Mesendoderm (in vitro differentiated cells): ENCODE measurements at regions not wholly inside any gene's neighbourhood (a gene's known extent, or its start where the extent isn't known, plus 50 kb on each side); places are given as distances from the start of the nearest gene placed in this dataset. TPM values are rescaled to one million over a fixed set of nuclear protein-coding genes. Genes with fewer than 3 reads are reported as not detected.
"Not testable (repeated sequence)": the region's sequence is repeated elsewhere in the genome, so short reads cannot be mapped to it uniquely, and the experiment has no call there.

Source experiments
- DNase-seq: peaks from one replicate; pipeline ENCODE4 v3.0.0; 2013
- H2AK5ac ChIP-seq: 2 replicates; pipeline ENCODE4 v1.6.1; 2013; ENCODE audit warnings: low read length, inconsistent platforms
- H2BK120ac ChIP-seq: 2 replicates; pipeline ENCODE4 v1.6.1; 2013; ENCODE audit warnings: low read depth, mild to moderate bottlenecking, low read length, moderate library complexity, mixed read lengths
- H2BK15ac ChIP-seq: replicated peaks from 2 replicates; pipeline ENCODE4 v1.6.1; 2013; ENCODE audit warnings: low read depth, mild to moderate bottlenecking, moderate library complexity
- H2BK5ac ChIP-seq: 2 replicates; pipeline ENCODE4 v1.6.1; 2013; ENCODE audit warnings: low read length, inconsistent platforms
- H3K18ac ChIP-seq: 2 replicates; pipeline ENCODE4 v1.6.1; 2013; ENCODE audit warnings: mild to moderate bottlenecking, low read length, mixed read lengths
- H3K23ac ChIP-seq: one replicate; pipeline ENCODE4 v1.6.1; 2013; ENCODE audit warnings: low read length
- H3K27ac ChIP-seq: 2 replicates; pipeline ENCODE4 v1.5.1; 2013; ENCODE audit warnings: low read depth, mild to moderate bottlenecking, inconsistent platforms, low read length, moderate library complexity
- H3K27me3 ChIP-seq: 2 replicates; pipeline ENCODE4 v1.6.1; 2013; ENCODE audit warnings: low read length, control low read depth, mild to moderate bottlenecking, inconsistent platforms; ENCODE audit not compliant: insufficient read depth, poor library complexity
- H3K36me3 ChIP-seq: 2 replicates; pipeline ENCODE4 v1.6.1; 2013; ENCODE audit warnings: low read length, inconsistent platforms; ENCODE audit not compliant: control insufficient read depth, insufficient read depth
- H3K4ac ChIP-seq: one replicate; pipeline ENCODE4 v1.6.1; 2013; ENCODE audit warnings: low read depth, mild to moderate bottlenecking, low read length, moderate library complexity
- H3K4me1 ChIP-seq: 2 replicates; pipeline ENCODE4 v1.6.1; 2013; ENCODE audit warnings: low read depth, low read length, inconsistent platforms; ENCODE audit not compliant: control insufficient read depth
- H3K4me2 ChIP-seq: 2 replicates; pipeline ENCODE4 v1.6.1; 2013; ENCODE audit warnings: low read length
- H3K4me3 ChIP-seq: 2 replicates; pipeline ENCODE4 v1.5.1; 2013; ENCODE audit warnings: mild to moderate bottlenecking, low read length
- H3K56ac ChIP-seq: one replicate; pipeline ENCODE4 v1.6.1; 2013; ENCODE audit warnings: low read length
- H3K79me1 ChIP-seq: 2 replicates; pipeline ENCODE4 v1.6.1; 2013; ENCODE audit warnings: low read length, inconsistent platforms
- H3K79me2 ChIP-seq: 2 replicates; pipeline ENCODE4 v1.6.1; 2013; ENCODE audit warnings: mild to moderate bottlenecking, low read length; ENCODE audit not compliant: control insufficient read depth, insufficient read depth
- H3K9ac ChIP-seq: 2 replicates; pipeline ENCODE4 v1.6.1; 2013; ENCODE audit warnings: low read length, inconsistent platforms
- H4K5ac ChIP-seq: one replicate; pipeline ENCODE4 v1.6.1; 2013; ENCODE audit warnings: low read length
- H4K8ac ChIP-seq: one replicate; pipeline ENCODE4 v1.6.1; 2013; ENCODE audit warnings: low read depth, mild to moderate bottlenecking, control low read depth, low read length, moderate library complexity
- WGBS: extraction: QIAGEN DNeasy Blood & Tissue Kit; methylation state at CpG from one replicate; pipeline ENCODE4 v1.1.7; 2013; ENCODE audit warnings: low lambda C conversion rate, missing lambda C conversion rate; ENCODE audit not compliant: insufficient coverage; ENCODE audit errors: extremely low coverage; 5-methylcytosine and 5-hydroxymethylcytosine counted together
- small RNA-seq: library from polyadenylated mRNA; stranded (forward); fragments of <200 nt; extraction: miRNeasy Mini kit (QIAGEN cat#:217004); gene quantifications from one replicate; pipeline ENCODE3, GENCODE V24; 2013; ENCODE audit not compliant: insufficient read depth

- not testable (repeated sequence) for H4K8ac ChIP-seq, H3K27ac ChIP-seq, H3K23ac ChIP-seq, H3K9ac ChIP-seq, H3K79me1 ChIP-seq, H3K36me3 ChIP-seq, DNase-seq, H3K4me1 ChIP-seq, H2BK120ac ChIP-seq, H3K4me3 ChIP-seq, H3K18ac ChIP-seq, H4K5ac ChIP-seq, H3K4me2 ChIP-seq, H2BK15ac ChIP-seq, H2AK5ac ChIP-seq, H3K27me3 ChIP-seq, H3K56ac ChIP-seq, H2BK5ac ChIP-seq, H3K4ac ChIP-seq, H3K79me2 ChIP-seq
- WGBS: no CpG with 5 or more reads among the region's 36 CpGs
These were observed 50.5 kb upstream of the TP53TG3D start for GRCh38 chr16:32202585-32202984.

Small RNAs in the stretch of these regions (small RNA-seq; reads per million reads assigned to genes)
- gene AC133485.4 (not detected), gene AC142381.2 (not detected), gene IGHV1OR16-3 (not detected), gene IGHV3OR16-9 (not detected)
